ENCODE measurements at regions not wholly inside any gene's neighbourhood (a gene's known extent, or its start where the extent isn't known, plus 50 kb on each side); places are given as distances from the start of the nearest gene placed in this dataset.

- Mint-ChIP-seq H3K4me1 (peaks cover 10% of the 10 kb centered on the region), H3K36me3 (ENCODE audit: low read depth) (peaks cover 3% of the 10 kb centered on the region), H3K9me3 (no peaks in the 10 kb centered on the region), H3K4me3 (no peak overlapping the region), H3K27ac (no peak overlapping the region), H3K27me3 (peaks cover 26% of the 10 kb centered on the region)
- POLR2A ChIA-PET, result no interaction called here
- no peak for DNase-seq
- CTCF ChIA-PET, result interaction anchor here (0.6 kb wide), 1 partner anchor 38 kb away, joined by 4 read pairs; no protein-coding TSS in a partner anchor
Observed at GRCh38 chr9:703392-703791, 138.1 kb upstream of the DMRT1 start.

GRCh38 chr9:706073-706472 lies 135.4 kb upstream of the DMRT1 start:
- no peak overlapping the region for H3K27ac Mint-ChIP-seq
- H3K9me3 Mint-ChIP-seq, result no peaks in the 10 kb centered on the region
- no peak for DNase-seq
- POLR2A ChIA-PET, result no interaction called here
- H3K4me3 Mint-ChIP-seq, result no peak overlapping the region
- H3K4me1 Mint-ChIP-seq, result peaks cover 10% of the 10 kb centered on the region
- peaks cover 42% of the 10 kb centered on the region for H3K27me3 Mint-ChIP-seq
- peaks cover 3% of the 10 kb centered on the region for H3K36me3 Mint-ChIP-seq (ENCODE audit: low read depth)
- CTCF ChIA-PET, result no interaction called here

GRCh38 chr9:706606-707459 lies 134.7 kb upstream of the DMRT1 start:
- ChIA-PET POLR2A (no interaction called here), CTCF (interaction anchor here (0.6 kb wide), 1 partner anchor 14 kb away, joined by 3 read pairs; no protein-coding TSS in a partner anchor)
- peak overlapping the region; percentile 75 for H3K4me3 Mint-ChIP-seq
- DNase-seq, result no peak
- peaks cover 42% of the 10 kb centered on the region for H3K27me3 Mint-ChIP-seq
- H3K36me3 Mint-ChIP-seq (ENCODE audit: low read depth), result peaks cover 3% of the 10 kb centered on the region
- H3K4me1 Mint-ChIP-seq, result peaks cover 10% of the 10 kb centered on the region
- no peak overlapping the region for H3K27ac Mint-ChIP-seq
- H3K9me3 Mint-ChIP-seq, result no peaks in the 10 kb centered on the region

- ChIA-PET POLR2A (no interaction called here), CTCF (no interaction called here)
- Mint-ChIP-seq H3K9me3 (no peaks in the 10 kb centered on the region), H3K27me3 (peaks cover 40% of the 10 kb centered on the region), H3K4me1 (peaks cover 10% of the 10 kb centered on the region), H3K36me3 (ENCODE audit: low read depth) (peaks cover 3% of the 10 kb centered on the region), H3K27ac (no peak overlapping the region), H3K4me3 (no peak overlapping the region)
- no peak for DNase-seq
Observed at GRCh38 chr9:708182-708550, 133.3 kb upstream of the DMRT1 start.

GRCh38 chr9:708551-709432 lies 132.7 kb upstream of the DMRT1 start:
- peaks cover 40% of the 10 kb centered on the region for H3K27me3 Mint-ChIP-seq
- ChIA-PET POLR2A (no interaction called here), CTCF (no interaction called here)
- peaks cover 10% of the 10 kb centered on the region for H3K4me1 Mint-ChIP-seq
- no peak overlapping the region for H3K27ac Mint-ChIP-seq
- DNase-seq, result no peak
- peaks cover 3% of the 10 kb centered on the region for H3K36me3 Mint-ChIP-seq (ENCODE audit: low read depth)
- H3K9me3 Mint-ChIP-seq, result no peaks in the 10 kb centered on the region
- H3K4me3 Mint-ChIP-seq, result no peak overlapping the region

GRCh38 chr9:710951-711745 lies 130.3 kb upstream of the DMRT1 start:
- POLR2A ChIA-PET, result no interaction called here
- CTCF ChIA-PET, result interaction anchor here (1.1 to 1.3 kb wide), 3 partner anchors 9 to 39 kb away, joined by 3 read pairs; no protein-coding TSS in a partner anchor
- no peak overlapping the region for H3K4me3 Mint-ChIP-seq
- H3K27me3 Mint-ChIP-seq, result peaks cover 33% of the 10 kb centered on the region
- no peak overlapping the region for H3K27ac Mint-ChIP-seq
- H3K36me3 Mint-ChIP-seq (ENCODE audit: low read depth), result peaks cover 3% of the 10 kb centered on the region
- H3K4me1 Mint-ChIP-seq, result peaks cover 8% of the 10 kb centered on the region
- no peaks in the 10 kb centered on the region for H3K9me3 Mint-ChIP-seq
- DNase-seq, result no peak

GRCh38 chr9:711761-712553 lies 129.5 kb upstream of the DMRT1 start:
- Mint-ChIP-seq H3K4me3 (no peak overlapping the region), H3K9me3 (no peaks in the 10 kb centered on the region), H3K4me1 (no peaks in the 10 kb centered on the region), H3K27ac (no peak overlapping the region), H3K36me3 (ENCODE audit: low read depth) (no peaks in the 10 kb centered on the region), H3K27me3 (peaks cover 25% of the 10 kb centered on the region)
- DNase-seq, result no peak
- ChIA-PET CTCF (interaction anchor here (1.3 kb wide), 2 partner anchors 36 to 38 kb away, joined by 3 read pairs; no protein-coding TSS in a partner anchor), POLR2A (no interaction called here)

GRCh38 chr9:712643-713042 lies 128.9 kb upstream of the DMRT1 start:
- no peaks in the 10 kb centered on the region for H3K9me3 Mint-ChIP-seq
- H3K4me3 Mint-ChIP-seq, result no peak overlapping the region
- peaks cover 24% of the 10 kb centered on the region for H3K27me3 Mint-ChIP-seq
- no peak for DNase-seq
- H3K27ac Mint-ChIP-seq, result no peak overlapping the region
- no peaks in the 10 kb centered on the region for H3K4me1 Mint-ChIP-seq
- no peaks in the 10 kb centered on the region for H3K36me3 Mint-ChIP-seq (ENCODE audit: low read depth)
- ChIA-PET CTCF (interaction anchor here (0.7 to 1.0 kb wide), 2 partner anchors 29 to 30 kb away, joined by 3 read pairs; no protein-coding TSS in a partner anchor), POLR2A (no interaction called here)

- ChIA-PET CTCF (interaction anchor here (0.7 to 1.0 kb wide), 2 partner anchors 28 to 31 kb away, joined by 3 read pairs; no protein-coding TSS in a partner anchor), POLR2A (no interaction called here)
- Mint-ChIP-seq H3K36me3 (ENCODE audit: low read depth) (no peaks in the 10 kb centered on the region), H3K27ac (no peak overlapping the region), H3K4me1 (no peaks in the 10 kb centered on the region), H3K27me3 (peaks cover 27% of the 10 kb centered on the region), H3K4me3 (no peak overlapping the region), H3K9me3 (no peaks in the 10 kb centered on the region)
- no peak for DNase-seq
Observed at GRCh38 chr9:713091-713490, 128.4 kb upstream of the DMRT1 start.

GRCh38 chr9:714675-715074 lies 126.8 kb upstream of the DMRT1 start:
- H3K9me3 Mint-ChIP-seq, result no peaks in the 10 kb centered on the region
- H3K4me3 Mint-ChIP-seq, result no peak overlapping the region
- H3K4me1 Mint-ChIP-seq, result no peaks in the 10 kb centered on the region
- H3K36me3 Mint-ChIP-seq (ENCODE audit: low read depth), result no peaks in the 10 kb centered on the region
- POLR2A ChIA-PET, result no interaction called here
- H3K27me3 Mint-ChIP-seq, result peaks cover 13% of the 10 kb centered on the region
- no peak overlapping the region for H3K27ac Mint-ChIP-seq
- no peak for DNase-seq
- CTCF ChIA-PET, result no interaction called here

- peaks cover 10% of the 10 kb centered on the region for H3K27me3 Mint-ChIP-seq
- CTCF ChIA-PET, result no interaction called here
- DNase-seq, result no peak
- no peaks in the 10 kb centered on the region for H3K4me1 Mint-ChIP-seq
- H3K9me3 Mint-ChIP-seq, result no peaks in the 10 kb centered on the region
- H3K27ac Mint-ChIP-seq, result no peak overlapping the region
- H3K36me3 Mint-ChIP-seq (ENCODE audit: low read depth), result no peaks in the 10 kb centered on the region
- POLR2A ChIA-PET, result no interaction called here
- H3K4me3 Mint-ChIP-seq, result no peak overlapping the region
Observed at GRCh38 chr9:715300-715699, 126.2 kb upstream of the DMRT1 start.

- H3K4me3 Mint-ChIP-seq, result no peak overlapping the region
- peaks cover 10% of the 10 kb centered on the region for H3K27me3 Mint-ChIP-seq
- no peak for DNase-seq
- POLR2A ChIA-PET, result no interaction called here
- H3K36me3 Mint-ChIP-seq (ENCODE audit: low read depth), result no peaks in the 10 kb centered on the region
- no peaks in the 10 kb centered on the region for H3K9me3 Mint-ChIP-seq
- CTCF ChIA-PET, result no interaction called here
- no peaks in the 10 kb centered on the region for H3K4me1 Mint-ChIP-seq
- H3K27ac Mint-ChIP-seq, result no peak overlapping the region
Observed at GRCh38 chr9:715743-716400, 125.6 kb upstream of the DMRT1 start.

Measured in activated CD4-positive, alpha-beta T cell treated with anti-CD3 and anti-CD28 coated beads, Interleukin-2, amount 10 ng/mL, durations not matched to agents 7 days and 5 days (primary cell).